ENCODE measurements at regions not wholly inside any gene's neighbourhood (a gene's known extent, or its start where the extent isn't known, plus 50 kb on each side); places are given as distances from the start of the nearest gene placed in this dataset.

DNA sequence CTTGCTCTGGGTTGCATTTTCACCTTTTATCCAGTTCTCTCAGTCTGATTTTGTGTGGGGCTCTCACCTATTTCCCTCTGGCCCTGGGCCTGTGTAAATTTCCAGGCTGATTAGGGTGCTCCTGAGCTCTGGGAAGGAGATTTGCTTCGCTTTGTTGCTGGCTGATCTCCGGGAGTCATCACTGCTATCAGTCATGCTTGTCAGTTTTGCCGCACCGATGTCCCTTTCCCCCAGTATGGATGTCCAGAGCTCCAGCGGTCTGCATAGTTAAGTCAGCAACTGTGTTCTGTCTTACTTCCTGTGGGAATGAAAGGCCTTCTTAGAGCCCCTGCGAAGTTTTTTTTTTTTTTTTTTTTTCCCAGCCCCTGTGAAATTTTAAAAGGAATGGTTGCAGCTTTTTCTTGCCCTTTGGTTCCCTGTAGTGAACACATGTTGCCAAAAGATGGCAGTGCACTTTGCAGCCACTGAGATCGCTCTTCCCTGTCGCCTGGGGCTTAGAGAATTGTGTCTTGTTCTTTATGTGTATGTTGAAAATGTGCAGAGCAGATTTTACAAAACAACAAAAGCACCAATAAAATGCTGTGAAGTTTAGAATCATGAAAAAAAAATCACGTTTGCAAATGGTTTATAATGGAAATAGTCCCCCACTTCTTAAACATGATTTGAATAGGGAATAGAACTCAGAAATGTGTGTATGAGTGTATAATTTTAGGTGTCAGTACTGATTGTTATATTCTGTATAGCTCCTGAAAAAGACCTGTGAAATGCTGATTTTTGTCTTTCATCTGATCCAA is 109.1 kb upstream of the SLC4A4 start:
- no peak overlapping the region for H3K4me3 ChIP-seq (ENCODE audit: low read depth, low read length)
- H3K9ac ChIP-seq (ENCODE audit: low read depth, low read length): no peak overlapping the region
- H3K36me3 ChIP-seq (ENCODE audit: control insufficient read depth, insufficient read depth, low read length): no peaks in the 10 kb centered on the region
- H3K27me3 ChIP-seq (ENCODE audit: control insufficient read depth, insufficient read depth, low read length): no peaks in the 10 kb centered on the region
- no peaks in the 10 kb centered on the region for H3K9me3 ChIP-seq (ENCODE audit: control insufficient read depth, insufficient read depth, low read length)
- H3K27ac ChIP-seq (ENCODE audit: low read depth, low read length): no peak overlapping the region
- peaks cover 10% of the 10 kb centered on the region for H3K4me1 ChIP-seq (ENCODE audit: control insufficient read depth, insufficient read depth, low read length)

DNA sequence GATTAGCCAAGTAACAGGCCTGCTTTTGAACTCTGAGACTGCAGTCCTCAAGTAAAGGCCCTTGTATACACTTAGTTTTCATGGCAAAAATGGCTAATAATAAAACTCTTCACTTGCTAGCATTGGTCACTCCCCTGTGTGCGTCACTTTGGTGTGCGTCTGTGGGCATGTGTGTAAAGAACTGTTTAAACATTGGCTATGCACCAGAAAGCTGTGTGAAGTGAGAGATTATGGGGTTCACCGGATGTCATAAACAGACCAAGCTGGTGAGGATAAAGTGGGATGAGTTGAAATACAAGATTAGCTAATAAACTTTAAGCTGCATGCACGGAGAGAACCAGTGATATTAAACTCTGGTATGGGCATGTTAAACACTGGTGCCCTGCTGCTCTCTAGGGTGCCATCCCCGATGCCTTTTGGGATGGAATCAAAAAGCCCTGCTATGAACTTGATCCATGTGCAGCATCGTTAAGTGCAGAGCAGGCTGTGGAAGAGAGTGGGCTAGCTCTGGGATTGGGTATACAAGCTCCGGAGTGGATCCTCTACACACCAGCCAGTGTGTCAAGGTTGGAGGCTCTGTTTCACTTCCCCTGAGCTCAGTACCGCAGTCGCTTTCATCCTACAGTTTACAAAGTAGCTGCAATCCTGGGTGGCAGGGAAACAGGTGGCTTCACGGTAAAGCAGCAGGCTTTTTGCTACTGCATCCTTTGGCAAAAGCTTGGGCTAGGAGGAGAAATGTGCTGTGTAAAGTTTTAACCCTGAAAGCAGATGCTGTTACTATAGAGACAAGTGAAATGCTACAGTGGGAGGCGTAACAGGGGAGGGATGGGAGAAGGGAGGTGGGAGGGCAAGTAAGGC is 108.3 kb upstream of the SLC4A4 start:
- Histone ChIP-seq H3K36me3 (ENCODE audit: control insufficient read depth, insufficient read depth, low read length) (no peaks in the 10 kb centered on the region), H3K9ac (ENCODE audit: low read depth, low read length) (no peak overlapping the region), H3K4me1 (ENCODE audit: control insufficient read depth, insufficient read depth, low read length) (peaks cover 10% of the 10 kb centered on the region), H3K27ac (ENCODE audit: low read depth, low read length) (no peak overlapping the region), H3K27me3 (ENCODE audit: control insufficient read depth, insufficient read depth, low read length) (no peaks in the 10 kb centered on the region), H3K4me3 (ENCODE audit: low read depth, low read length) (no peak overlapping the region), H3K9me3 (ENCODE audit: control insufficient read depth, insufficient read depth, low read length) (no peaks in the 10 kb centered on the region)

- no peaks in the 10 kb centered on the region for H3K36me3 ChIP-seq (ENCODE audit: control insufficient read depth, insufficient read depth, low read length)
- no peaks in the 10 kb centered on the region for H3K9me3 ChIP-seq (ENCODE audit: control insufficient read depth, insufficient read depth, low read length)
- H3K9ac ChIP-seq (ENCODE audit: low read depth, low read length): no peak overlapping the region
- peaks cover 10% of the 10 kb centered on the region for H3K4me1 ChIP-seq (ENCODE audit: control insufficient read depth, insufficient read depth, low read length)
- no peaks in the 10 kb centered on the region for H3K27me3 ChIP-seq (ENCODE audit: control insufficient read depth, insufficient read depth, low read length)
- no peak overlapping the region for H3K27ac ChIP-seq (ENCODE audit: low read depth, low read length)
- no peak overlapping the region for H3K4me3 ChIP-seq (ENCODE audit: low read depth, low read length)
Observed at GRCh38 chr4:71231129-71232055, 107.4 kb upstream of the SLC4A4 start.

DNA sequence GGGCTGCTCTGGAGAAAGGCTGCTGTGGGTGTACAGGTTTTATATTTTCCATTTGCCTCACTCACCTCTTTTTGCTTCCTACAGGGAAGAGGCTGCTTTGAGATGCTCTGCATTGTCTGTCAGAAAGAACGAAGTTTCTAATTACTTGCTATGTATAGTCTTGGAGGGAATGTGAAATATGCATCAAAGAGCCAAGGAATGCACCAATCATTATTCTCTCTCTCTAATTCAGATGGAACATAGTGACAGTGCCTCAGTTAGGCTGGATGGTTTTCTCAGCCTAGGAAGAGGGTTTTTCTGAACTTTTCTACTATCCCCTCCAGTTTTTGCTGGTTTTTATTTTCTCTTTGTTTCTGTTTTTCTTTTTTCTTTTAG is 106.8 kb upstream of the SLC4A4 start:
- H3K27me3 ChIP-seq (ENCODE audit: control insufficient read depth, insufficient read depth, low read length): no peaks in the 10 kb centered on the region
- no peaks in the 10 kb centered on the region for H3K36me3 ChIP-seq (ENCODE audit: control insufficient read depth, insufficient read depth, low read length)
- H3K27ac ChIP-seq (ENCODE audit: low read depth, low read length): no peak overlapping the region
- peaks cover 10% of the 10 kb centered on the region for H3K4me1 ChIP-seq (ENCODE audit: control insufficient read depth, insufficient read depth, low read length)
- no peak overlapping the region for H3K4me3 ChIP-seq (ENCODE audit: low read depth, low read length)
- no peak overlapping the region for H3K9ac ChIP-seq (ENCODE audit: low read depth, low read length)
- H3K9me3 ChIP-seq (ENCODE audit: control insufficient read depth, insufficient read depth, low read length): no peaks in the 10 kb centered on the region

DNA sequence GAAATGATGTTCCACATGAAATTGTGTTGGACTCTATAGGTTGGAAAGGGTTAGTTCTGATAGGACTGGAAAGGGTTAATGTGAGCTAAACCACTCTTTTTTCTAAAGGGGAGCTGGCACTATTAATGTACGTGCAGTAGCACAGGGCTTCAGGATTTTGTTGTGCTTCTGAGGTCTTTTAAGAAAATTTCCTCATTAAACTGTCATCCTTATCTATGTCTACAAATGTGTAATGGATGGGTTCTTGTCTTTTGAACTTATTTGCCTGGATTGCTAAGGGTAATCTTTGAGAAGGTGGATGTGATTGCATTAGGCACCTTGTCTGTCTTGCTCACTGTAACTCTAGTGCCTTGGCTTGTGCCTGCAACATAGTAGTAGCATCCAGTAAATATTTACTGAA is 106.0 kb upstream of the SLC4A4 start:
- H3K27ac ChIP-seq (ENCODE audit: low read depth, low read length): no peak overlapping the region
- no peak overlapping the region for H3K9ac ChIP-seq (ENCODE audit: low read depth, low read length)
- no peaks in the 10 kb centered on the region for H3K36me3 ChIP-seq (ENCODE audit: control insufficient read depth, insufficient read depth, low read length)
- H3K4me3 ChIP-seq (ENCODE audit: low read depth, low read length): no peak overlapping the region
- no peaks in the 10 kb centered on the region for H3K27me3 ChIP-seq (ENCODE audit: control insufficient read depth, insufficient read depth, low read length)
- peaks cover 10% of the 10 kb centered on the region for H3K4me1 ChIP-seq (ENCODE audit: control insufficient read depth, insufficient read depth, low read length)
- H3K9me3 ChIP-seq (ENCODE audit: control insufficient read depth, insufficient read depth, low read length): no peaks in the 10 kb centered on the region

DNA sequence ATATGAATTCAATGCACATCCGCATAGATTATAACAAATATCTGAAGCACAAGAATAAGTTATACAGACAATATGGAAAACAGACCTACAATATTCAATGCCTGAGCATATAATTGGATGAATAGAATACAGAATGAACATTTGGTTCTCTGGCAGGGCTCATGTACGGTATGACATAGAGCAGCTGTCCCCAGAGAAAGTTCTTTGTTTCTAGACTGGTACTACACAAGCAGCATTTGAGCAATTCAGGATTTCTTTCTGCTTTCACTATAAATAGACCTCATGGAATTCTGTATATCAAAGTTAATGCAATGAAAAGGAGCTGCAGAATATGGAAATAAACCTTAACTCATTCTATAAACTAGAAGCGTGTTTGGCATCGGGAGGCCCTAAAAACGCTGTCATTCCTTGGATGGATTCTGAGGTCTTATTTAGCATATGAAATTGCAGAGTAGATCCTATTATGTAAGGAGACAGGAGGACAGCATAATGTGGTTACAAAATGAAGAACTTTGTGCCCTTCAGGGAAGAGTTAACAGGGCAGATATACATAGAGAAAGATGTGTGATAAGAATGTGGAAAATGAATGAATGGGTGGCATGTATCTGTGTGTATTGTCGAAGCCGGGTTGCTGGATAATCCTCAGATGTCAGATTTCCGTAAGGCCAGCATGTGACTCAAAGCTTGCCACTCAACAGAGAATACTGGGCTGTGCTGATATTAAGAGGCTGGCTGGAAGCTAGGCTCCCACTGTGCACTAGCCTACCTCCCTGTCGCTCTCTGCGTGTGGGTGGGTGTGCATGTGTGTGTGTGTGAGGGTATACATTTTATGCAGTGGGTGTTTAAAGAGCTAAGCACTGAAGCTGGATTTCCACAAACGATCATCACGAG is 103.3 kb upstream of the SLC4A4 start:
- no peak overlapping the region for H3K4me3 ChIP-seq (ENCODE audit: low read depth, low read length)
- no peak overlapping the region for H3K27ac ChIP-seq (ENCODE audit: low read depth, low read length)
- H3K9ac ChIP-seq (ENCODE audit: low read depth, low read length): no peak overlapping the region
- H3K4me1 ChIP-seq (ENCODE audit: control insufficient read depth, insufficient read depth, low read length): peaks cover 13% of the 10 kb centered on the region
- no peaks in the 10 kb centered on the region for H3K27me3 ChIP-seq (ENCODE audit: control insufficient read depth, insufficient read depth, low read length)
- no peaks in the 10 kb centered on the region for H3K9me3 ChIP-seq (ENCODE audit: control insufficient read depth, insufficient read depth, low read length)
- H3K36me3 ChIP-seq (ENCODE audit: control insufficient read depth, insufficient read depth, low read length): no peaks in the 10 kb centered on the region

DNA sequence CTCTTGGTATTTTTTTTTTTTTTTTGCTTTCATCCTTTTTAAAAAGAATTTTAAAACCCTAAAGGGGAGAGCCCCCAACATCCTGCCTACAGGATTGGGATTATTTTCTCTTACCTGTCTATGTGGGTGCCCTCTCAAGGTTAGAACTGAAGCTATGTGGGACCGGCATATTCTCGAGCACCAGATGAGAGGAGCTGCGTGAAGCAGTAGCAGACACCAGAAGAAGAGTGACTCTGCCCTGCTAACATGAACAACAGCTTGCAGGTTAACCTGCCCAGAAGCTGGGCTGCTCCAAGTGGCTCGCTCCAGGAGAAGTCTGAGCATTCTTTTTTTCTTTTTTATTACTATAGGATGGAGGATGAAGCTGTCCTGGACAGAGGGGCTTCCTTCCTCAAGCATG is 102.6 kb upstream of the SLC4A4 start:
- H3K4me1 ChIP-seq (ENCODE audit: control insufficient read depth, insufficient read depth, low read length): peaks cover 13% of the 10 kb centered on the region
- H3K27me3 ChIP-seq (ENCODE audit: control insufficient read depth, insufficient read depth, low read length): no peaks in the 10 kb centered on the region
- no peaks in the 10 kb centered on the region for H3K9me3 ChIP-seq (ENCODE audit: control insufficient read depth, insufficient read depth, low read length)
- no peak overlapping the region for H3K4me3 ChIP-seq (ENCODE audit: low read depth, low read length)
- H3K9ac ChIP-seq (ENCODE audit: low read depth, low read length): no peak overlapping the region
- H3K36me3 ChIP-seq (ENCODE audit: control insufficient read depth, insufficient read depth, low read length): no peaks in the 10 kb centered on the region
- no peak overlapping the region for H3K27ac ChIP-seq (ENCODE audit: low read depth, low read length)

DNA sequence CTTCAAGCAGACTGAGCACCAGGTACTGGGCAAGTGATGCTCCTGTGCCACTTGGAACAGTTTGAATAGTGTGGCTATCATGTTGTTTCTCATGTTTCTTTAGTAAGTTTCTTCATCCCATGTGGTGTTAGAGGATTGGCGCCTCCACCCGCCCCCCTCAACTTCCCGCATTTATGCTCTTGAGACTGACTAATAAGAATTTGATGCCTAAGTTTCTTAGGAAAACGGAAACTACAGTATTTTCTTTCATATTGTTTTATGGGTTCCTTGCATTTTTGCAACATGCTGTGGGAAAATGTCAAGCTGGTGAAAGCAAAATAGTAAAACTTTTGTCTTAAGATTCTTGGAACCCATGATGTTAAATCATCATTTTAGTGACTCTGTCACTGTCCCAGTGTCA is 101.2 kb upstream of the SLC4A4 start:
- Histone ChIP-seq H3K4me3 (ENCODE audit: low read depth, low read length) (no peak overlapping the region), H3K9ac (ENCODE audit: low read depth, low read length) (no peak overlapping the region), H3K9me3 (ENCODE audit: control insufficient read depth, insufficient read depth, low read length) (no peaks in the 10 kb centered on the region), H3K4me1 (ENCODE audit: control insufficient read depth, insufficient read depth, low read length) (peaks cover 6% of the 10 kb centered on the region; the same call in 1 of the 2 replicates), H3K27me3 (ENCODE audit: control insufficient read depth, insufficient read depth, low read length) (no peaks in the 10 kb centered on the region), H3K27ac (ENCODE audit: low read depth, low read length) (no peak overlapping the region), H3K36me3 (ENCODE audit: control insufficient read depth, insufficient read depth, low read length) (no peaks in the 10 kb centered on the region)

- H3K27ac ChIP-seq (ENCODE audit: low read depth, low read length): no peak overlapping the region
- peaks cover 6% of the 10 kb centered on the region; the same call in 1 of the 2 replicates for H3K4me1 ChIP-seq (ENCODE audit: control insufficient read depth, insufficient read depth, low read length)
- no peak overlapping the region for H3K9ac ChIP-seq (ENCODE audit: low read depth, low read length)
- H3K27me3 ChIP-seq (ENCODE audit: control insufficient read depth, insufficient read depth, low read length): no peaks in the 10 kb centered on the region
- no peaks in the 10 kb centered on the region for H3K9me3 ChIP-seq (ENCODE audit: control insufficient read depth, insufficient read depth, low read length)
- no peak overlapping the region for H3K4me3 ChIP-seq (ENCODE audit: low read depth, low read length)
- no peaks in the 10 kb centered on the region for H3K36me3 ChIP-seq (ENCODE audit: control insufficient read depth, insufficient read depth, low read length)
Observed at GRCh38 chr4:71239365-71239764, 99.5 kb upstream of the SLC4A4 start.

GRCh38 chr4:71240094-71240493 is 98.7 kb upstream of the SLC4A4 start:
- H3K4me1 ChIP-seq (ENCODE audit: control insufficient read depth, insufficient read depth, low read length): peaks cover 6% of the 10 kb centered on the region; the same call in 1 of the 2 replicates
- no peak overlapping the region for H3K27ac ChIP-seq (ENCODE audit: low read depth, low read length)
- H3K36me3 ChIP-seq (ENCODE audit: control insufficient read depth, insufficient read depth, low read length): no peaks in the 10 kb centered on the region
- H3K9ac ChIP-seq (ENCODE audit: low read depth, low read length): no peak overlapping the region
- H3K9me3 ChIP-seq (ENCODE audit: control insufficient read depth, insufficient read depth, low read length): no peaks in the 10 kb centered on the region
- no peak overlapping the region for H3K4me3 ChIP-seq (ENCODE audit: low read depth, low read length)
- no peaks in the 10 kb centered on the region for H3K27me3 ChIP-seq (ENCODE audit: control insufficient read depth, insufficient read depth, low read length)

Data from HUES48 (cell line).